ENCODE measurements at regions not wholly inside any gene's neighbourhood (a gene's known extent, or its start where the extent isn't known, plus 50 kb on each side); places are given as distances from the start of the nearest gene placed in this dataset.
"Not testable (repeated sequence)": the region's sequence is repeated elsewhere in the genome, so short reads cannot be mapped to it uniquely, and the experiment has no call there.

DNA sequence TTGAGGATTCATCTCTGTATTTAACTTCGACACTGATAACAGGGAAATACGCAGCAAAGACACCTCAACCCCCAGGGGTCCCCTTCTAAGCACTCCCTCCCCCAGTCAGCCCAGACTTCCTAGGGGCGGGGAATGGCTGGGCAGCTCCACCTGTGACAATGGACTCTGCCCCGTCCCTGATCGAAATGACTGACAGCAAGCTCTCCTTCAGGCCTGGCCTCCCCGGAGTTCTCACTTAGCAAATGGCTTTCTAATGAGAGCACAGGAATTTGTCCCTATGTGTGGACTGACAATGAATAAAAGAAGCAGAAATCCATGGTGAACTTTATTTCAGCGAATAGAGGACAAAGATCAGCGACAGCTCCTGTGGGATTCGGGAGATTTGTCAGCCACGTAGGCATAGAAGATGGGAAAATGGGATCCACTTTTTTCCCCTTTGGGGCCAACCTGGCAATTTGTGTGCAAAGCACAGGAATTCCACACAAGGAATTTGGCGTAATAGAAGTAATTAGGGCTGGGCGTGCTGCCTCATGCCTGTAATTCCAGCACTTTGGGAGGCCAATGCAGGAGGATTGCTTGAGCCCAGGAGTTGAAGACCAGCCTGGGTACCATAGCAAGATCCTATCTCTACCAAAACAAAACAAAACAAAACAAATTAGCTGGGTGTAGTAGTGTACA lies 63.8 kb downstream of the TNFAIP2 start:
- no peak for DNase-seq (ENCODE audit: low spot score in 2 of 2)

GRCh38 chr14:103187911-103188310 lies 64.7 kb downstream of the TNFAIP2 start:
- FAIRE-seq, result no peak

More for the DNA sequence above, 63.8 kb downstream of the TNFAIP2 start:
- no peak for FAIRE-seq

GRCh38 chr14:103188810-103189480 lies 65.7 kb downstream of the TNFAIP2 start:
- DNase-seq (ENCODE audit: low spot score in 2 of 2) (peak in 1 of 2 donors; percentile 50), FAIRE-seq (no peak)

More at GRCh38 chr14:103187911-103188310, 64.7 kb downstream of the TNFAIP2 start:
- no peak for DNase-seq (ENCODE audit: low spot score in 2 of 2)

DNA sequence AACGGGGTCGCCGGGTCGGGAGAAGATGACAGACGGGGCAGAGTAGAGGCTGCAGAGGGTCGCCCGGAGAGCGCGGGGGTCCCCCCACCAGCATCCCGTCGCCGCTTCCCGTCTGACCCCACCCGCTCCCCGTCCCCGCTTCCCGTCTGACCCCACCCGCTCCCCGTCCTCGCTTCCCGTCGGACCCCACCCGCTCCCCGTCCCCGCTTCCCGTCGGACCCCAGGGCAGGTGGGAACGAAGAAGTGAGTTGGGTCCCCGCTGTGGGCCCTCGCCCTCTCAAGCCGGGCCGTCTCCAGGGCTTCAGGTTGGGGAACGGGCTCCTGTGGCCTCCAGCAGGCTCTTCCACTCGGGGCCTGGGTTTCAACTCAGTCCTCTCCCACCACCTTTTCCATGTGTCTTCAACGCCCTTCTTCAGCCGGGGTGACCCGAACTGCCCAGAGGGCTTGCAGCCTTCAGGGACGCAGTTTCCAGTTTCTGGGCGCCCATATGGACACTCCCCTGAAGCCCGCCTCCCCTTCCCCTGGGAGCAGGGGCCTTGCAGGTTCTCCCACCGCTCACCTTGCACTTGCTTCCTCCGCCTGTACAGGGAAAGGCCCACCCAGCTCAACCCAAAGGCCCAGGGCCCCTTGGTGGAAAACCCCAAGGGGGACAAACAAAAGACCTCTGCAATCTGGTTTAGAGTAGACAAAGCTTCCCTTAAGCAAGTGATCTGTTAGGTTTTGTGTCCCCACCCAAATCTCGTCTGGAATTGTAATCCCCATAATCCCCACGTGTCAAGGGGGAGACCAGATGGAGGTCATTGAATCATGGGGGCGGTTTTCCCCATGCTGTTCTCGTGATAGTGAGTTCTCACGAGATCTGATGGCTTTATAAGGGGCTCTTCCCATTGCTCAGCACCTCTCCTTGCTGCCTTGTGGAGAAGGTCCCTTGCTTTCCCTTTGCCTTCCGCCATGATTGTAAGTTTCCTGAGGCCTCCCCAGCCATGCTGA lies 66.5 kb downstream of the TNFAIP2 start:
- DNase-seq (ENCODE audit: low spot score in 2 of 2), result no peak
- no peak for FAIRE-seq

DNA sequence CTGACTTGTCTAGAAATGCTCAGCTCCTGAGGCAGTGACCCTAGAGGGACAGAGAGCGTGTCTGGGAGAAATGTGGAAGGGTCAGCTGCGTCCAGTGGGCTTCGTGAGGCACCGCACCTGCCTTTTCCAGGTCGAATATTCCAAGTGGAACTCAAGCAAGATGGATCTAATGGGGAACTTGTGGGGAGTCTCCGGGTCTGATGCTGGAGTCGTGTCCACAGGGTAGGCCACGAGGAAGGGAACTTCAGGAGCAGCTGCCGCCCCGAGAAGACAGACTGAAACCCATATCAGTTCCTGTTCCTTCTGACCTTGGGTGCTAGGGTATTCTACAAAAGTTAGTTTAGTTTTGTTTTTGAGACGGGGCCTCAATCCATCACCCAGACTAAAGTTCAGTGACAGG lies 67.5 kb downstream of the TNFAIP2 start:
- DNase-seq (ENCODE audit: low spot score in 2 of 2), result no peak
- FAIRE-seq, result no peak

- DNase-seq (ENCODE audit: low spot score in 2 of 2) (no peak), FAIRE-seq (no peak)
These were observed 68.6 kb downstream of the TNFAIP2 start for GRCh38 chr14:103191844-103192243.

DNA sequence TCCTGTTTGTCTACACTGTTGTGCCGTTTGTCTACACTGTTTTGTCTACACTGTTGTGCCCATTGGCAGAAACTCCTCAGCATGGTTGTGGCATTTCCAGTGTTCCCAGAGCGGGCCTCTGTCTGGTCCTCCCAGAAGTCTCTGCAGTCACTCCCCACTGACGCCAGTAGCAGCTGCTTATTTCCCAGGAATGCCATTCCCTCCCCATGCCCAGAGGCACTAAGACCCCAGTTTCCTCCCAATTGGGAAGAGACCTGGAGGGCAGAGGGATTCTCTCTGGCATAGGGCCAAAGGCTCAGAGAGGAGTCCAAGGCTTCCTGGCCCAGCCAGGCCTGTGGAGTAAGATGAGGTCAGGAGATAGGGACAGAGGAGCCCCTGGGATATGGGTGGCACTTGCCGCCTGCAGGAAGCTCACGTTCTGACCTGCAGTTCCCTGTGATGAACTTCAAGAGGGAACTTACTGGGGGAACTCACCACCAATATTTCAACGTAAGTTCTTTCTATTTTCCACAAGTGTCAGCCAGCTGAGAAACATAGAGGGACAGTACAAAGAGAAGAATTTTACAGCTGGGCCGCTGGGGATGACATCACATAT lies 69.1 kb downstream of the TNFAIP2 start:
- FAIRE-seq (no peak), DNase-seq (ENCODE audit: low spot score in 2 of 2) (no peak)

GRCh38 chr14:103192861-103193260 lies 69.6 kb downstream of the TNFAIP2 start:
- FAIRE-seq, result not testable (repeated sequence)

GRCh38 chr14:103193491-103193890 lies 70.2 kb downstream of the TNFAIP2 start:
- DNase-seq (ENCODE audit: low spot score in 2 of 2); FAIRE-seq: not testable (repeated sequence)

More at GRCh38 chr14:103192861-103193260, 69.6 kb downstream of the TNFAIP2 start:
- not testable (repeated sequence) for DNase-seq (ENCODE audit: low spot score in 2 of 2)

DNA sequence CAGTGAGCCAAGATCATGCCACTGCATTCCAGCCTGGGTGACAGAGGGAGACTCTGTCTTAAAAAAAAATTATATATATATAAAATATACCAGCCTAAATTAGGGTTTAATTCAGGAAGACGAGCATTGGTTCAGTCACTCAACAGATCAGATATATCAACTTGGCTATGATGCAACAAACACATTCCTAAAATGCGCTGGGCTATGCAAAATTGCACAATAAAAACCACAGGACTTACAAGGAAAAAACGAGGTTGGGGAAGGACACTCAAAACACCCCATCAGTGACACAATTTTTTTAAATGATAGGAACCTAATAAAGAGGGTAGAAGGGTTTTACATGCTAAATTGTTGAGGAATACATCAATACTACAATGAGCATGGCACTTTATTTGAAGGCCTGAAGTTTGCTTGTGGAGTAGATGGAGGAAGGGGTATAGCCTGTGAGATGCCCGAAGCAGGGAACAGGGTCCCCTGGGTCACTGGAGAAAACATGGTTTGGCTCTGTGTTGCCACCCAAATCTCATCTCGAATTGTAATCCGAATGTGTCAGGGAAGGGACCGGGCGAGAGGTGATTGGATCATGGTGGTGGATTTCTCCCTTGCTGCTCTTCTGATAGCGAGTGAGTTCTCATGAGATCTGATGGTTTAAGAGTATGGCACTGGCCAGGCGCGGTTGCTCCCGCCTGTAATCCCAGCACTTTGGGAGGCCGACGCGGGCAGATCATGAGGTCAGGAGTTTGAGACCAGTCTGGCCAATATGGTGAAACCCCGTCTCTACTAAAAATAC lies 71.2 kb downstream of the TNFAIP2 start:
- DNase-seq (ENCODE audit: low spot score in 2 of 2) (no peak), FAIRE-seq (no peak)

- no peak for FAIRE-seq
- DNase-seq (ENCODE audit: low spot score in 2 of 2), result no peak
These were observed 72.8 kb downstream of the TNFAIP2 start for GRCh38 chr14:103195828-103196615.

GRCh38 chr14:103196716-103197115 lies 73.5 kb downstream of the TNFAIP2 start:
- FAIRE-seq, result no peak

DNA sequence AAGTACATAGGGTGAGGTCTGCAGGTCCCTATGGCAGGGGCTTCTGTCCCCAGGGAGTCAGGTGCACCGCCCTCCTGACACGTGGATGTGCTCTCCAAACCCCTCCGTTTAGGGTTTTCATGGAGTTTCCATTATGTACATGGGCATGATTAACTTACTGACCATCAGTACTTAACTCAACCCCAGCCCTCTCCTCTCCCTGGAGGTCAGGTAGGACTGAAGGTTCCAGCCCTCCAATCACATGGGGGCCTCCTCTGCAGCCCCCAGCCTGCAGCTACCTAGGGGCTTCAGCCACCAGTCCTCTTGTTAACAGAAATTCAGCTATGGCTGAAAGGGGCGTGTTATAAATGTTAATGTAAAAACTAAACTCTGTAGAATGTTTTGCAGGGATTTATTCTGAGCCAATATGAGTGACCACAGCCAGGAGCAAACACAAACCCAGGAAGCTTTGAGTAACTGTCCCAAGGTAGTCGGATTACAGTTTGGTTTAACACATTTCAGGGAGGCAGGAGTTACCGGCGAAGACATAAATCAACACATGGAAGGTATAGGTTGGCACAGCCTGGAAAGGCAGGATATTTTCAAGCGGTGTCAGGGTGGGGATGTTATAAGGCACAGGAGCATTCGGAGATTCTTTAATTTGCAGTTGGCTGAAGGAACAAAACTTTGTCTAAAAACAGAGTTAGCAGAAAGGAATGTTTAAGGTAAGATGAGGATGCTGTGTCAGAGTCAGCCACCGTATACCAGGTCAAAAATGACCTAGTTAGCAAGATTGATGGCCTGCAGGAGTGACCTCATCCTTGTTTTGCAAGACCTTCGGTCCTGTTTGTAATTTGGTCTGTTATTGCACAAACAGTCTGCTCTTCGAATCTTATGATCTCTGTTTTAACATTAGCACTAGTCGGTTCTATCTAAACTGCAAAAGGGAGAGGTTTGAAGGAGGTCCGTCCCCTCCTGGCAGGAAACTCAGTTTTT lies 75.2 kb downstream of the TNFAIP2 start:
- DNase-seq (ENCODE audit: low spot score in 2 of 2) (no peak), FAIRE-seq (no peak)

More at GRCh38 chr14:103196716-103197115, 73.5 kb downstream of the TNFAIP2 start:
- DNase-seq (ENCODE audit: low spot score in 2 of 2), result no peak

GRCh38 chr14:103199124-103199523 lies 75.9 kb downstream of the TNFAIP2 start:
- DNase-seq (ENCODE audit: low spot score in 2 of 2) (no peak), FAIRE-seq (no peak)

GRCh38 chr14:103201801-103202200 lies 78.5 kb downstream of the TNFAIP2 start:
- no peak for DNase-seq (ENCODE audit: low spot score in 2 of 2)
- no peak for FAIRE-seq

DNA sequence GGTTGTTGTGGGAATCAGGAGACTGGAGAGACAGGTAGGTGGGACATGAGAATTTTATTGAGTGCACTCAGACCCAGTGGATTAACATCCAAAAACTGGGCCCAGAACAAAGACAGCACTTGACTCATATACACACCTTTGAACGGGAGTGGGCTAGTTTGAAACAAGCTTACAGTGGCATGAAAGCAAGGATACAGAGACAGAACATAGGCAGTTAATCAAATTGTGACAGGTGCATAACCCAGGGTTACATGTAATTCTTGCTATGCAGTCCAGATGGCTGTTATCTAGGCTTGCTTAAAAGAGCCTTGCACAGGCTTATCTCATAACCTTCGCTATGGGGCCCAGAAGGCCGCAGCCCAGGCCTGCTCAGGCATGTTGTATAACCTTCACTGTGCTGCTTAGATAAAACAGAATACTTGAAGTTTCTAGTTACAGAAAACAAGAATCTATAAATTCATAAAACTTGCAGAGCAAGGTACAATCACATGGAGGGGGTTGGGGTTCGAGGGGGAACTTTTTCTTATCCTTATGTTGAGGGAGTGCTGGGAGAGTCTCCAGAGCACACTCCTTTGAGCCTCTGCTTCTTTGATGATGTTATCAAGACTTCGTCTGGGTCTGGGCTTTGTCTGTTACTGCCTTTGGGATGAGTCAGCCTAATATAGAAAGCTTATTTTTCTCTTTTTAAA lies 81.7 kb downstream of the TNFAIP2 start:
- no peak for FAIRE-seq
- DNase-seq (ENCODE audit: low spot score in 2 of 2), result no peak

GRCh38 chr14:103205541-103205906 lies 82.3 kb downstream of the TNFAIP2 start:
- DNase-seq (ENCODE audit: low spot score in 2 of 2), result no peak
- no peak for FAIRE-seq
